ENCODE measurements at regions not wholly inside any gene's neighbourhood (a gene's known extent, or its start where the extent isn't known, plus 50 kb on each side); places are given as distances from the start of the nearest gene placed in this dataset.

GRCh38 chr10:55311848-55312635 lies 511.0 kb upstream of the PCDH15 start (continued):
- no peak for TF ChIP-seq E2F6 (IDR thresholded peaks at IDR 0.05)
- TF ChIP-seq EZH2 (IDR thresholded peaks at IDR 0.05; ENCODE audit: low read depth, low read length, severe bottlenecking) = no peak
- TF ChIP-seq BCL11A (IDR thresholded peaks at IDR 0.05; ENCODE audit: low read depth in 2 of 2, low read length in 2 of 2) = no peak
- no peak for TF ChIP-seq JUND (IDR thresholded peaks at IDR 0.05; ENCODE audit: low read length)
- TF ChIP-seq SRF (IDR thresholded peaks at IDR 0.05; ENCODE audit: low read depth, low read length) = no peak
- TF ChIP-seq, protein P1, sequence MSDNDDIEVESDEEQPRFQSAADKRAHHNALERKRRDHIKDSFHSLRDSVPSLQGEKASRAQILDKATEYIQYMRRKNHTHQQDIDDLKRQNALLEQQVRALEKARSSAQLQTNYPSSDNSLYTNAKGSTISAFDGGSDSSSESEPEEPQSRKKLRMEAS (IDR thresholded peaks at IDR 0.05) = no peak
- TF ChIP-seq FOSL1 (IDR thresholded peaks at IDR 0.05; ENCODE audit: insufficient read depth, low read depth, low read length) = no peak

Data from H1 (cell line).